ENCODE measurements at regions not wholly inside any gene's neighbourhood (a gene's known extent, or its start where the extent isn't known, plus 50 kb on each side); places are given as distances from the start of the nearest gene placed in this dataset.

DNA sequence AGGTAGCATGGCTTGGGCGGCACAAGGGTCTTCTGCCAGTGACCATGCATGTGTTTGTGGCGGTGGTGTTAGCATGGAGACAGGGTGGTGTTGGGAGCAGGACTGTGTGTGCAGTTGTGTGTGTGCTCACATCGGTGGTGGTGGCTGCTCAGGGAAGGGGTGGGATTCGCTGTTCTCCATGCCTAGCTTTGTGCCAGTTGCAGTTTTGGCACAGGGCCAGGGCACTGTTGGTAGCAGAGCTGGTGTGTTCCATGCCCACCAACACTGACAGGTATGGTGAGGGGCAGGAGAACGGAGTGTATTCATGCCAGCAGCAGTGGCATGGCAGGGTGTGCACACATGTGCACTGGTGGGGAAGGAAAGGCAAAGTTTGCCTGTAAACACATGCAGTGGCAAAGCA, 77.3 kb upstream of the TEKT1 start:
- H3K27ac ChIP-seq, result no peak overlapping the region
- H3K4me1 ChIP-seq, result peaks cover 3 to 14% (median 6%) of the 10 kb centered on the region in 4 donors
- WGBS, 2 donors, result 84 to 89% methylated on average over 4 to 5 of the region's 5 CpGs
- no peaks in the 10 kb centered on the region for H3K36me3 ChIP-seq
- H3K27me3 ChIP-seq, result no peaks in the 10 kb centered on the region
- no peak for TF ChIP-seq EP300 (IDR thresholded peaks at IDR 0.05)
- TF ChIP-seq POLR2A (IDR thresholded peaks at IDR 0.05), result no peak
- no peak for TF ChIP-seq POLR2AphosphoS5 (IDR thresholded peaks at IDR 0.05)
- ATAC-seq (ENCODE audit: low FRiP score in 2 of 2), result no peak
- H3K4me3 ChIP-seq, result no peak overlapping the region
- no peaks in the 10 kb centered on the region for H3K9me3 ChIP-seq
- DNase-seq, result no peak

DNA sequence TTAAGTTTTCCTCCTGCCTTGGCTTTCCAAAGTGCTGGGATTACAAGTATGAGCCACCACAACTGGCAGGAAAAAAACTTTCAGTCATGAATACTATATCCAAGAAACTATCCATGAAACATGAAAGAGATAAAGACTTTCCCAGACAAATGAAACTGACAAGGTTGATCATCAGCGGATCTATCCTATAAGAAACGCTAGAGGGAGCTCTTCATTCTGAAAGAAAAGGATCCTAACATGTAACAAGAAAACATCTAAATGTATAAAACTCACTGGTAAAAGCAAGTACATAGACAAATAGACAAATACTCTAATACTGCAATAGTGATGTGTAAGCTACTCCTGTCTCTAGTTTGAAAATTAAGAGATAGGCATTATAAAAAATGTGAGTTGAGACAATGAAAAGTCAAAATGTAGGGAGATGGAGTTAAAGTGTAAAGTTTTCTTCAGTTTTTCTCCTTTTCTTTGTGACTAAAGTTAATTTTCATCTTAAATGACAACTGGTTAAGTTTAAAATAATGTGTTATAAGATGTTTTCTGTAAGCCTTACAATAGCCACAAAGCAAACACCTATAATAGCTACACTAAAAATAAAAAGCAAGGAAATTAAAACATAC, 79.6 kb upstream of the TEKT1 start:
- Histone ChIP-seq H3K36me3 (no peaks in the 10 kb centered on the region), H3K4me3 (no peak overlapping the region), H3K27ac (no peak overlapping the region), H3K9me3 (no peaks in the 10 kb centered on the region), H3K4me1 (peaks cover 9 to 21% (median 13%) of the 10 kb centered on the region in 4 donors), H3K27me3 (no peaks in the 10 kb centered on the region)
- no peak for ATAC-seq (ENCODE audit: low FRiP score in 2 of 2)
- 2 to 10% methylated on average over 2 of the region's 2 CpGs for WGBS, 2 donors
- no peak for DNase-seq
- TF ChIP-seq, protein P1, sequence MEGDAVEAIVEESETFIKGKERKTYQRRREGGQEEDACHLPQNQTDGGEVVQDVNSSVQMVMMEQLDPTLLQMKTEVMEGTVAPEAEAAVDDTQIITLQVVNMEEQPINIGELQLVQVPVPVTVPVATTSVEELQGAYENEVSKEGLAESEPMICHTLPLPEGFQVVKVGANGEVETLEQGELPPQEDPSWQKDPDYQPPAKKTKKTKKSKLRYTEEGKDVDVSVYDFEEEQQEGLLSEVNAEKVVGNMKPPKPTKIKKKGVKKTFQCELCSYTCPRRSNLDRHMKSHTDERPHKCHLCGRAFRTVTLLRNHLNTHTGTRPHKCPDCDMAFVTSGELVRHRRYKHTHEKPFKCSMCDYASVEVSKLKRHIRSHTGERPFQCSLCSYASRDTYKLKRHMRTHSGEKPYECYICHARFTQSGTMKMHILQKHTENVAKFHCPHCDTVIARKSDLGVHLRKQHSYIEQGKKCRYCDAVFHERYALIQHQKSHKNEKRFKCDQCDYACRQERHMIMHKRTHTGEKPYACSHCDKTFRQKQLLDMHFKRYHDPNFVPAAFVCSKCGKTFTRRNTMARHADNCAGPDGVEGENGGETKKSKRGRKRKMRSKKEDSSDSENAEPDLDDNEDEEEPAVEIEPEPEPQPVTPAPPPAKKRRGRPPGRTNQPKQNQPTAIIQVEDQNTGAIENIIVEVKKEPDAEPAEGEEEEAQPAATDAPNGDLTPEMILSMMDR (IDR thresholded peaks at IDR 0.05), result peak; percentile 13 to 59 (median 50)
- no peak for TF ChIP-seq POLR2AphosphoS5 (IDR thresholded peaks at IDR 0.05)

DNA sequence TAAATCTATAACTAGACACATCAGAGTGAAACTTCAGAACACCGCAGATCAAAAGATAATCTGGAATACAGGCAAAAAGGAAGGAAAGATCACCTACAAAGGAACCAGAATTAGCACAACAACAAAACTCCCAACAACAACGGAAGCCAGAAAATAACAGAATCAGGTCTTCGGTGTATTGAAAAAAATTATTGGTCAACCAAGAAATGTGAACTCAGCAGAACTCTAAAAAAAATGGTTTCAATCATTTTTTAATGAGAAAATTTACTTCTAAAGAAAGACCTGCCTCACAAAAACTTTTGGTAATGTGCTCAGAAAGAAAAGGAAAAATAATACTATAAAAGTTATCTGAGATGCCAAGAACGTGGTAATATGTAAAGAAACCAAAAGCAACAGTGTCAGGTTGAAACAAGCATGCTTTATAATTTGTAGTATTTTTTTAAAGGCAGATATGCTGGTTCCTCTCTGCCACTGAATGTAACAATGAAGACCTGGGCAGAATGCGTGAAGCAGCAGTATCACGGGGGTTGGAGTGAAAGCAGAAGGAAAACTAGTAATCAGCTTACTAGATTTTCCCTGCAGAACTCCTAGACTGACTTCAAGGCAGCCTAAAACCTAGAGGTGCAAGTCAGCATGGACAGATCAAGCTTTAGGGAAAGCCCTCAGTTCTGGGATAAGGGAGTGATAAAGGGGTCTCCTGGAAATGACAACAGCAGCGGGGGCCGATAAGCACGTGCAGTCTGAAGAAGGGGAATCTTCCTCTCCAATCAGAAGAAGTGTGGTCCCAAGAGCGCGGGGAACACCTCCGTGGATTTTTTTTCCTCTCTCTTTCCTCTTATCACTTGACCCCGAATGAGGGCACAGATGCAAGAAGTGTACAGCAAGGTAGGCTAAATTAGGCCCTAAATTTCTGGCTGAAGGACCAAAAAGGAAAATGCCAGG, 80.9 kb upstream of the TEKT1 start:
- no peak for TF ChIP-seq POLR2AphosphoS5 (IDR thresholded peaks at IDR 0.05)
- TF ChIP-seq, protein P1 (IDR thresholded peaks at IDR 0.05), result no peak
- TF ChIP-seq POLR2A (IDR thresholded peaks at IDR 0.05), result no peak
- Histone ChIP-seq H3K36me3 (no peaks in the 10 kb centered on the region), H3K9me3 (no peaks in the 10 kb centered on the region), H3K4me1 (peaks cover 9 to 21% (median 13%) of the 10 kb centered on the region in 4 donors), H3K4me3 (no peak overlapping the region), H3K27me3 (no peaks in the 10 kb centered on the region), H3K27ac (peak overlapping the region in 2 of 4 donors; percentile 33 to 46)
- DNase-seq, result no peak
- no peak for ATAC-seq (ENCODE audit: low FRiP score in 2 of 2)
- 53 to 56% methylated on average over 13 of the region's 13 CpGs for WGBS, 2 donors

DNA sequence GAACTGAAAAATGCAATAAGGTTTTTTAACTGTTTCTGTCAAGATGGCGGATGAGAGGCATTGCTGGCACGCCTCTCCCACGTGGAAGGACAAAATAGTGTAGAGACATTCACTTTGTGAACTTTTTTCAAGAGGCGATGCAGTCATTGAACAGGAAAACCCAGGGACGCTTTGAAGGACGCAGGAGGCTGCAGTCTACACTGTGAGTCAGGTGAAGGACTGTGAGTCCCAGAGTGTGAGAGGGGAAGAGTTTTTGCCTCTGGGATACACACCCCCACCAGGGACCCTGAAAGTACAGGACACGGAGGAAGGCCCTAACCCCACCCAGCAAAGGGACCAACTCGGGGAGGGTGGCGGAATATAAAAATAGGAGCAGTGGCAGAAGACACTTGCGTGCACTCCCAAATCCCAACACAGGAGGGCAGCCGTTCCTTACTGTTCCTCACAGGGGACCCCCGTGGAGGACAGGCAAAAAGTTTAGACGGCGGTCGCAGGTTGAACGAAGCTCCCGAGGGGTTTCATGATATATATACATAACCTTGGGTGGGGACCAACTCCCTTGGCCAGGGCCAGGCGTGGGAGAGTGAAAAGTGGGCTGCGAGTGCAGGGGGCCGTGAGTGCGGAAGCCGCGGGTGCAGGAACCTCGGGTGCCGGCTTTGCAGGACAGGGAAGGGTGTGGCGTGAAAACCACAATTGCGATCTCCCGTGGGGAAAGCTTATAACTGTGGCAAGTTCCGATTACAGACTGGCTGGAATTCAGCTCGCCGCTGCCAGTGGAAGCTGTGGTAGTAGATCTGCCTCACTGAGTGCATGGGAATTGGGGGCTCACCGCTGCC, 82.0 kb upstream of the ALOX12 start:
- H3K27me3 ChIP-seq, result no peaks in the 10 kb centered on the region
- peaks cover 9 to 21% (median 13%) of the 10 kb centered on the region in 4 donors for H3K4me1 ChIP-seq
- peak overlapping the region in 3 of 4 donors; percentile 27 to 29 (median 29) for H3K4me3 ChIP-seq
- ATAC-seq (ENCODE audit: low FRiP score in 2 of 2), result peak; percentile 73 to 90
- DNase-seq, result peak; percentile 57 to 69
- 22 to 26% methylated on average over 15 to 32 of the region's 32 CpGs for WGBS, 2 donors
- H3K36me3 ChIP-seq, result no peaks in the 10 kb centered on the region
- H3K27ac ChIP-seq, result peak overlapping the region in 1 of 4 donors; percentile 46
- no peaks in the 10 kb centered on the region for H3K9me3 ChIP-seq
- TF ChIP-seq POLR2AphosphoS5 (IDR thresholded peaks at IDR 0.05) (no peak), EP300 (IDR thresholded peaks at IDR 0.05) (no peak)
- TF ChIP-seq, protein P1 (IDR thresholded peaks at IDR 0.05), result peak; percentile 71 to 85 (median 76)

DNA sequence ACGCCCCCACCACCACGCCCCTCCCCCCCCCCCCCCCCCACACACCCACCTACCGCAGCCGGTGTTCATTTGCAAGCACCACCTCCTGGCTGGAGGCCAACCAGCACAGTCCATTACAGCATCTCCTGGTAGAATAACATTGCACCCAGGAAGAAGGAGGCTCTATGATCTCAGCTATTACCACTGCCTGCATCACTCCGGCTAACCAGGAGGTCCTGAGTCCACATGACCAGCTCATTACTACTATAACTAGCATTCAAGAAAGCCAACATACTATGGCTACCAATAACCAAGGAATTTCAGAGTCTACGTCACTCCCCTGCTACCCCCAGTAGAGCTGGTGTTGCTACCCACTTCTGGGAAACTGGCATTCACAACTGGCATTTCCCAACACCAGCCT, 81.1 kb upstream of the ALOX12 start:
- ATAC-seq (ENCODE audit: low FRiP score in 2 of 2) (no peak), DNase-seq (no peak)
- no peaks in the 10 kb centered on the region for H3K27me3 ChIP-seq
- H3K4me1 ChIP-seq, result peaks cover 9 to 21% (median 13%) of the 10 kb centered on the region in 4 donors
- no peak overlapping the region for H3K27ac ChIP-seq
- H3K4me3 ChIP-seq, result no peak overlapping the region
- WGBS, 2 donors, result 28 to 40% methylated on average over 4 to 6 of the region's 6 CpGs
- no peaks in the 10 kb centered on the region for H3K9me3 ChIP-seq
- H3K36me3 ChIP-seq, result no peaks in the 10 kb centered on the region
- no peak for TF ChIP-seq POLR2AphosphoS5 (IDR thresholded peaks at IDR 0.05)
